Liver (tissue), 3 donors: ENCODE measurements at regions not wholly inside any gene's neighbourhood (a gene's known extent, or its start where the extent isn't known, plus 50 kb on each side); places are given as distances from the start of the nearest gene placed in this dataset.

ENCODE experiments used
- CTCF ChIP-seq: fragments of 150-350 bp; IDR thresholded peaks from 2 replicates; pipeline ENCODE4 v1.5.1; 2017; ENCODE audit warnings: improper control_type of control experiment, low read depth, low read length; ENCODE audit not compliant: missing input control
- EGR1 ChIP-seq, 2 donors: IDR thresholded peaks; 2 replicates each; pipeline ENCODE4 v1.6.1; 2016 to 2018; ENCODE audit warnings: antibody characterized with exemption in 2 of 2, low read depth in 2 of 2
- GABPA ChIP-seq, 2 donors: IDR thresholded peaks in 1 of 2; conservative IDR thresholded peaks in 1 of 2; 2 replicates each; pipeline ENCODE4 v1.6.1; 2016; ENCODE audit warnings: antibody characterized with exemption in 2 of 2, mild to moderate bottlenecking in 1 of 2, moderate library complexity in 1 of 2
- HNF4A ChIP-seq, 2 donors: conservative IDR thresholded peaks; 2 replicates each; pipeline ENCODE4 v1.6.1; 2016; ENCODE audit warnings: antibody characterized with exemption in 2 of 2, mild to moderate bottlenecking in 2 of 2
- HNF4G ChIP-seq: IDR thresholded peaks from 2 replicates; pipeline ENCODE4 v1.6.1; 2016; ENCODE audit warnings: antibody characterized with exemption
- MAX ChIP-seq: IDR thresholded peaks from 2 replicates; pipeline ENCODE4 v1.6.1; 2016; ENCODE audit warnings: antibody characterized with exemption
- NR2F2 ChIP-seq: IDR thresholded peaks from 2 replicates; pipeline ENCODE4 v1.6.1; 2016; ENCODE audit warnings: antibody characterized with exemption
- REST ChIP-seq: IDR thresholded peaks from 2 replicates; pipeline ENCODE4 v1.6.1; 2016; ENCODE audit warnings: antibody characterized with exemption, mild to moderate bottlenecking
- SP1 ChIP-seq: IDR thresholded peaks from 2 replicates; pipeline ENCODE4 v1.6.1; 2018; ENCODE audit warnings: antibody characterized with exemption, mild to moderate bottlenecking
- TAF1 ChIP-seq: conservative IDR thresholded peaks from 2 replicates; pipeline ENCODE4 v1.6.1; 2016; ENCODE audit warnings: antibody characterized with exemption, mild to moderate bottlenecking
- YY1 ChIP-seq: IDR thresholded peaks from 2 replicates; pipeline ENCODE4 v1.6.1; 2016; ENCODE audit warnings: antibody characterized with exemption, mild to moderate bottlenecking
- TF ChIP-seq, protein P1 (sequence below): IDR thresholded peaks from 2 replicates; pipeline ENCODE4 v1.6.1; 2016; ENCODE audit warnings: antibody characterized with exemption
- donor health status: healthy.
- donor health status: healthy.

DNA sequence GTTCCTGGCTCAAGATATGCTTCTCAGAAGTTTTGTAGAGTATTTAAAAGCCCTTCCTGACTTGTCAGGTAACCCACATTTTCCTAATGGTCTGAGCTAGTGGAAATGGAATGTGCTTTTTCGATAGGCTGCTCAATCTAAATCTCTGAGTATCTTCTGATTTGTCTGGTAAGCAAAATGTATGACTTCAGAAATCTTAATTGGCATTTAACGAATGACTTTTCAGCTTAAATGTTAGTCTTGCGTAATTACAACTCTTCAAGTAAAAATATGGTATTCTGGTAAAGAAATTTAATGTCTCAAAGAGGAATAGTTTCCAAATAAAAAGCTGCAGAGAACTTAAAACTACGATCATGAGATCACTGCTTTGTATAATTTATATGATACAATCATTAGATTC is 379.1 kb downstream of the ANKRD50 start:
- TF ChIP-seq CTCF (no peak), MAX (no peak), HNF4G (no peak), REST (no peak), YY1 (no peak), SP1 (no peak), HNF4A (conservative IDR thresholded peaks at IDR 0.05) (no peak), GABPA (IDR thresholded peaks at IDR 0.05 in 1 of 2, conservative IDR thresholded peaks at IDR 0.05 in 1 of 2) (no peak), TAF1 (no peak), EGR1 (IDR thresholded peaks at IDR 0.05; ENCODE audit: low read depth in 2 of 2) (no peak), NR2F2 (no peak)
- TF ChIP-seq, protein P1, sequence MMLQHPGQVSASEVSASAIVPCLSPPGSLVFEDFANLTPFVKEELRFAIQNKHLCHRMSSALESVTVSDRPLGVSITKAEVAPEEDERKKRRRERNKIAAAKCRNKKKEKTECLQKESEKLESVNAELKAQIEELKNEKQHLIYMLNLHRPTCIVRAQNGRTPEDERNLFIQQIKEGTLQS: no peak
